Lower leg skin (tissue), 3 donors: ENCODE measurements at regions not wholly inside any gene's neighbourhood (a gene's known extent, or its start where the extent isn't known, plus 50 kb on each side); places are given as distances from the start of the nearest gene placed in this dataset.

Experiments
- CTCF ChIP-seq, 3 donors: fragments of 450-650 bp; IDR thresholded peaks; one replicate each; pipeline ENCODE4 v1.5.1; 2016; ENCODE audit warnings: antibody characterized with exemption in 3 of 3, mild to moderate bottlenecking in 3 of 3, moderate library complexity in 2 of 3
- POLR2A ChIP-seq, 2 donors: fragments of 450-650 bp; IDR thresholded peaks; one replicate each; pipeline ENCODE4 v1.6.1; 2016 to 2017; ENCODE audit warnings: antibody characterized with exemption in 2 of 2, mild to moderate bottlenecking in 1 of 2, moderate library complexity in 1 of 2

GRCh38 chr3:499001-499761 is 302.6 kb downstream of the CHL1 start:
- TF ChIP-seq CTCF (IDR thresholded peaks at IDR 0.05) (no peak), POLR2A (IDR thresholded peaks at IDR 0.05) (no peak)
